Fibroblast of skin of scalp (primary cell): ENCODE measurements at regions not wholly inside any gene's neighbourhood (a gene's known extent, or its start where the extent isn't known, plus 50 kb on each side); places are given as distances from the start of the nearest gene placed in this dataset.
"Not testable (repeated sequence)": the region's sequence is repeated elsewhere in the genome, so short reads cannot be mapped to it uniquely, and the experiment has no call there.

Experiments used
- DNase-seq: peaks from one replicate; pipeline ENCODE4 v3.0.0-alpha.2; 2013

GRCh38 chr13:64130171-64130570, 2714.5 kb upstream of the PCDH20 start:
- no peak for DNase-seq

- no peak for DNase-seq
These were observed 2712.2 kb upstream of the PCDH20 start for GRCh38 chr13:64127856-64128255.

- DNase-seq: no peak
These were observed 2711.5 kb upstream of the PCDH20 start for GRCh38 chr13:64127192-64127591.

- not testable (repeated sequence) for DNase-seq
These were observed 2705.5 kb upstream of the PCDH20 start for GRCh38 chr13:64121023-64121709.

- DNase-seq: no peak
These were observed 2684.3 kb upstream of the PCDH20 start for GRCh38 chr13:64099994-64100393.

- no peak for DNase-seq
These were observed 2674.7 kb upstream of the PCDH20 start for GRCh38 chr13:64090311-64090710.

- DNase-seq: no peak
These were observed 2672.8 kb upstream of the PCDH20 start for GRCh38 chr13:64088491-64088890.

- DNase-seq: no peak
These were observed 2672.0 kb upstream of the PCDH20 start for GRCh38 chr13:64087624-64088023.

- DNase-seq: no peak
These were observed 2668.2 kb upstream of the PCDH20 start for GRCh38 chr13:64083811-64084210.

GRCh38 chr13:64083396-64083795, 2667.7 kb upstream of the PCDH20 start:
- no peak for DNase-seq

GRCh38 chr13:64078480-64078936, 2662.9 kb upstream of the PCDH20 start:
- DNase-seq: no peak

- DNase-seq: no peak
These were observed 2662.4 kb upstream of the PCDH20 start for GRCh38 chr13:64078025-64078424.

- not testable (repeated sequence) for DNase-seq
These were observed 2661.6 kb upstream of the PCDH20 start for GRCh38 chr13:64077132-64077835.

GRCh38 chr13:64075543-64076271, 2660.1 kb upstream of the PCDH20 start:
- DNase-seq: no peak

- DNase-seq: no peak
These were observed 2659.4 kb upstream of the PCDH20 start for GRCh38 chr13:64074971-64075474.

- DNase-seq: no peak
These were observed 2657.6 kb upstream of the PCDH20 start for GRCh38 chr13:64073203-64073602.

GRCh38 chr13:64071352-64071751, 2655.7 kb upstream of the PCDH20 start:
- DNase-seq: no peak

- DNase-seq: no peak
These were observed 2654.2 kb upstream of the PCDH20 start for GRCh38 chr13:64069892-64070291.

- no peak for DNase-seq
These were observed 2651.1 kb upstream of the PCDH20 start for GRCh38 chr13:64066711-64067110.

- DNase-seq: no peak
These were observed 2646.0 kb upstream of the PCDH20 start for GRCh38 chr13:64061649-64062048.

- no peak for DNase-seq
These were observed 2641.8 kb upstream of the PCDH20 start for GRCh38 chr13:64057372-64058020.

GRCh38 chr13:64054321-64054720, 2638.7 kb upstream of the PCDH20 start:
- DNase-seq: no peak

GRCh38 chr13:64052521-64052920, 2636.9 kb upstream of the PCDH20 start:
- DNase-seq: no peak
